CD4-positive, alpha-beta T cell treated with Interleukin-21 for 1 hour (primary cell): ENCODE measurements at regions not wholly inside any gene's neighbourhood (a gene's known extent, or its start where the extent isn't known, plus 50 kb on each side); places are given as distances from the start of the nearest gene placed in this dataset.
"Not testable (repeated sequence)": the region's sequence is repeated elsewhere in the genome, so short reads cannot be mapped to it uniquely, and the experiment has no call there.

Experiments used
- DNase-seq: peaks from one replicate; pipeline ENCODE4 v3.0.0-alpha.2; 2020

GRCh38 chr2:8378016-8378810 is 303.6 kb upstream of the ID2 start:
- DNase-seq: peak; percentile 8

- no peak for DNase-seq
These were observed 302.7 kb upstream of the ID2 start for GRCh38 chr2:8379128-8379527.

- DNase-seq: no peak
These were observed 302.3 kb upstream of the ID2 start for GRCh38 chr2:8379549-8379948.

GRCh38 chr2:8380026-8380425 is 301.8 kb upstream of the ID2 start:
- DNase-seq: no peak

GRCh38 chr2:8380566-8380965 is 301.3 kb upstream of the ID2 start:
- DNase-seq: no peak

- DNase-seq: no peak
These were observed 299.4 kb upstream of the ID2 start for GRCh38 chr2:8382485-8382884.

GRCh38 chr2:8386748-8387147 is 295.1 kb upstream of the ID2 start:
- DNase-seq: not testable (repeated sequence)

- no peak for DNase-seq
These were observed 293.1 kb upstream of the ID2 start for GRCh38 chr2:8388781-8389180.

- DNase-seq: no peak
These were observed 292.3 kb upstream of the ID2 start for GRCh38 chr2:8389431-8390108.

- no peak for DNase-seq
These were observed 290.7 kb upstream of the ID2 start for GRCh38 chr2:8391126-8391525.

- no peak for DNase-seq
These were observed 290.3 kb upstream of the ID2 start for GRCh38 chr2:8391584-8391983.

GRCh38 chr2:8392098-8392866 is 289.6 kb upstream of the ID2 start:
- DNase-seq: no peak

GRCh38 chr2:8393506-8393905 is 288.4 kb upstream of the ID2 start:
- DNase-seq: no peak

- no peak for DNase-seq
These were observed 287.7 kb upstream of the ID2 start for GRCh38 chr2:8394131-8394530.

- no peak for DNase-seq
These were observed 287.1 kb upstream of the ID2 start for GRCh38 chr2:8394569-8395359.

GRCh38 chr2:8395718-8396117 is 286.1 kb upstream of the ID2 start:
- DNase-seq: no peak

GRCh38 chr2:8398040-8398668 is 283.7 kb upstream of the ID2 start:
- no peak for DNase-seq

- no peak for DNase-seq
These were observed 282.1 kb upstream of the ID2 start for GRCh38 chr2:8399731-8400130.

- DNase-seq: no peak
These were observed 281.7 kb upstream of the ID2 start for GRCh38 chr2:8400196-8400595.

GRCh38 chr2:8402222-8402621 is 279.6 kb upstream of the ID2 start:
- no peak for DNase-seq

GRCh38 chr2:8403876-8404275 is 278.0 kb upstream of the ID2 start:
- DNase-seq: no peak

GRCh38 chr2:8405334-8405733 is 276.5 kb upstream of the ID2 start:
- DNase-seq: no peak

GRCh38 chr2:8406271-8406670 is 275.6 kb upstream of the ID2 start:
- DNase-seq: no peak
